ENCODE measurements at regions not wholly inside any gene's neighbourhood (a gene's known extent, or its start where the extent isn't known, plus 50 kb on each side); places are given as distances from the start of the nearest gene placed in this dataset.
A peak's percentile ranks its signal among the peaks of the same experiment; 100 is the strongest.

DNA sequence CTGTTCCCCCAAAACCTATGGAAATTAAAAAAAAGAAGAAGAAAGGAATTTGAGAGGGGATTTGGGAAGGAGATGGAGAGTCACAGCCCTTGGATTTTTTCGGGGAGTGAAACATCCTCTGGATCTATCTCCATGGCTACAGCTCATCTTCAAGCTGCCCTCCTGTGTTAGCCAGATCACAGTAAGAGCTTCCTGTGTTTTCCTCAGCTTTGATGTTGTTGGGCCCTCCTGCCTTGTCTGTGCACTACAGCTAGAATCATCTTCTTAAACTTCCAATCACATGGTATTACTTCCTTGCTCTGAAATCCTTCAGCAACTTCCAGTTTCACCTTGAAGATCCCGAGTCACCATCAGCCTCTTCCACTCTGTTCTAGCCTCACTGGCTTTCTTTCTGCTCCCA lies 207.8 kb upstream of the ZFP64 start:
- DNase-seq (ENCODE audit: low read depth in 2 of 2), result no peak
- no peak overlapping the region for H3K4me3 ChIP-seq (replicated peaks in 1 of 2; ENCODE audit: low read depth in 2 of 2, low read length in 2 of 2)
- TF ChIP-seq, protein P1, sequence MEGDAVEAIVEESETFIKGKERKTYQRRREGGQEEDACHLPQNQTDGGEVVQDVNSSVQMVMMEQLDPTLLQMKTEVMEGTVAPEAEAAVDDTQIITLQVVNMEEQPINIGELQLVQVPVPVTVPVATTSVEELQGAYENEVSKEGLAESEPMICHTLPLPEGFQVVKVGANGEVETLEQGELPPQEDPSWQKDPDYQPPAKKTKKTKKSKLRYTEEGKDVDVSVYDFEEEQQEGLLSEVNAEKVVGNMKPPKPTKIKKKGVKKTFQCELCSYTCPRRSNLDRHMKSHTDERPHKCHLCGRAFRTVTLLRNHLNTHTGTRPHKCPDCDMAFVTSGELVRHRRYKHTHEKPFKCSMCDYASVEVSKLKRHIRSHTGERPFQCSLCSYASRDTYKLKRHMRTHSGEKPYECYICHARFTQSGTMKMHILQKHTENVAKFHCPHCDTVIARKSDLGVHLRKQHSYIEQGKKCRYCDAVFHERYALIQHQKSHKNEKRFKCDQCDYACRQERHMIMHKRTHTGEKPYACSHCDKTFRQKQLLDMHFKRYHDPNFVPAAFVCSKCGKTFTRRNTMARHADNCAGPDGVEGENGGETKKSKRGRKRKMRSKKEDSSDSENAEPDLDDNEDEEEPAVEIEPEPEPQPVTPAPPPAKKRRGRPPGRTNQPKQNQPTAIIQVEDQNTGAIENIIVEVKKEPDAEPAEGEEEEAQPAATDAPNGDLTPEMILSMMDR (IDR thresholded peaks at IDR 0.05; ENCODE audit: low read depth, low read length), result no peak

DNA sequence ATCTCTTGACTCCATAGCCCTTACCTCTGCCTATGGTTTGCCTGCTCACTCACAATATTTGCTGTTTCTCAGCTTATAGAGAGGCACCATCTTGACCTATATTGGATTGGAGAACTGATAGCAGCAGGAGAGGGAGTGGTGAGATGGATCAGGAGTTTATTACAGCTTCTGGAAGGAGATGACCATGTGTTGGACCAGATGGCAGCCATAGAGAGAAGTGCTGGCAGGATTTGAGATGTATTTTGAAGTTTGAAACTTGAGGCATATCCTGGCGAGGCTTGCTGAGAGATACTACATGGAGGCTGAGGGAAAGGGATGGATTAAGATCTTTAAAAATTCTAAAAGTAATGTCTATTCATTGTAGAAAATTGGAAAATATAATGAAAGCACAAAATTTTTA lies 198.0 kb upstream of the ZFP64 start:
- TF ChIP-seq, protein P1 (IDR thresholded peaks at IDR 0.05; ENCODE audit: low read depth, low read length), result no peak
- no peak for DNase-seq (ENCODE audit: low read depth in 2 of 2)
- H3K4me3 ChIP-seq (replicated peaks in 1 of 2; ENCODE audit: low read depth in 2 of 2, low read length in 2 of 2), result no peak overlapping the region

DNA sequence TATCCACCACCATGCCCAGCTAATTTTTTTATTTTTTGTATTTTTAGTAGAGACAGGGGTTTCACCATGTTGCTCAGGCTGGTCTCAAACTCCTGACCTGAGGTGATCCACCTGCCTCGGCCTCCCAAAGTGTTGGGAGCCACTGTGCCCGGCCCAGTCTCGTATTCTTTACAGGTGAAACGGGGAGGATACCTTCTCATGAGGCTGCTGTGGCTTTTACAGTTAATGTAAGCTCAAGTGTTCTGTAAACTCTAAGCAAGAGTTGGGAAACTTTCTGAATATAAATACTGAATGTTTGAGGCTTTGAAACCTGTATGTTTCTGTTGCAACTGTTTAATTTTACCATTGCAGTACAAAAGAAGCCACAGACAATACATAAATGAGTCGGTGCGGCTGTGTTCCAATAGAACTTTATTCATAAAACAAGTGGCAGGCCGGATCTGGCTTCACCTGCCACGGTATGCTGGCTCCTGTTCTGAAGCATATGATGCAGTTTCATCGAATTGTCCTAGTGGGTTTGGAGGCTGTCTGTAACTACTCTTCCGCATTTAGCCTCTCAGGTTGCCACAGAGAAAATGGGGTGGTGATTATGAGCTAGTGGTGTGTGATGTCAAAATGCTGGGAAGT lies 192.5 kb upstream of the ZFP64 start:
- no peak overlapping the region for H3K4me3 ChIP-seq (replicated peaks in 1 of 2; ENCODE audit: low read depth in 2 of 2, low read length in 2 of 2)
- no peak for DNase-seq (ENCODE audit: low read depth in 2 of 2)
- TF ChIP-seq, protein P1 (IDR thresholded peaks at IDR 0.05; ENCODE audit: low read depth, low read length), result no peak

DNA sequence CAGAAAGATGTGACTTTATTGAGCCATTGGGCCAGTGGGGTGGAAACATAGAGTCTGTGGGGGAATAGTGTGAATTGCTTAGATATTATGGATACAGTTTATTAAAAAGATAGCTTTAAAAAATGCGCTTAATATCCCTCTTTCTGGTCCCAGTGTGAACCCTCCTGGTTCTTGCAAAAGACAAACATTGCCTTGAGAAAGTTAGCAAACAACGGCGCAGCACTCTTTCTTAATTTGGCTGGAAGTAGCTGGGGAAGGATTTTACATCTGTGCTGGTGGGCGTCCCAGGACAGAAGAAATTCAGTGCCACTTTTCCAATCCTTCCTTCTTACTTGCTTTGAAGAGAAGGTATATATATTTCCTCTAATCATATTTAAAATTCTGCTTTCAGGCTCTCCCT lies 191.4 kb upstream of the ZFP64 start:
- no peak overlapping the region for H3K4me3 ChIP-seq (replicated peaks in 1 of 2; ENCODE audit: low read depth in 2 of 2, low read length in 2 of 2)
- TF ChIP-seq, protein P1 (IDR thresholded peaks at IDR 0.05; ENCODE audit: low read depth, low read length), result no peak
- DNase-seq (ENCODE audit: low read depth in 2 of 2), result no peak

DNA sequence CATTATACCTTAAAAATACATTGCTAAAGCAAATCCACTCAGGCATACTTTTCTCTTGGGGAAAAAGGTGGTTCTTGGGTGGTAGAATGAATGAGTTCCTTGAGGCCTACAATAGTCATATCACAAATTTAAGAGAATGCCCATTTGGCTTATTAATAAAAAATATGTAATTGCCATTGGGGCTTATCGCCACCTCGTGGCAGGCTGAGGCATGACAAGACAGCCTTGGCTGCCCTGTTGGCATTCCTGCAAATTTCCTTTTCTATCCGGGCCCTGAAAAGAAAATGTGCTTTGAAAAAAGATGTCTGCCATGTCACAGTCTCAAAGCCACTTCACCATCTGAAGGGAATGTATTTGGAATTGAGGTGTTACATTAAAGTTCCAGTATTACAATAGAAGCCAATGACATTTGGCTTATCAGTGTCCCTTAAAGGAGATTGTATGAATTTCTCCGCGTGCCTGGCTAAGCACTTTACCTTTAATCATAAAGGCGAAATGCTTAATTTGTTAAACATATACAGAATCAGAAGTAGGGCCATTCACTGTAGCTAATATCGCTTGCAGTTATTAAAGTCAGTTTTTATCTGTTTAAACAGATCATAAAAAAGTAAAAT lies 188.3 kb upstream of the ZFP64 start:
- DNase-seq (ENCODE audit: low read depth in 2 of 2), result peak; percentile 31 to 51
- no peak overlapping the region for H3K4me3 ChIP-seq (replicated peaks in 1 of 2; ENCODE audit: low read depth in 2 of 2, low read length in 2 of 2)
- TF ChIP-seq, protein P1 (IDR thresholded peaks at IDR 0.05; ENCODE audit: low read depth, low read length), result peak; percentile 92

DNA sequence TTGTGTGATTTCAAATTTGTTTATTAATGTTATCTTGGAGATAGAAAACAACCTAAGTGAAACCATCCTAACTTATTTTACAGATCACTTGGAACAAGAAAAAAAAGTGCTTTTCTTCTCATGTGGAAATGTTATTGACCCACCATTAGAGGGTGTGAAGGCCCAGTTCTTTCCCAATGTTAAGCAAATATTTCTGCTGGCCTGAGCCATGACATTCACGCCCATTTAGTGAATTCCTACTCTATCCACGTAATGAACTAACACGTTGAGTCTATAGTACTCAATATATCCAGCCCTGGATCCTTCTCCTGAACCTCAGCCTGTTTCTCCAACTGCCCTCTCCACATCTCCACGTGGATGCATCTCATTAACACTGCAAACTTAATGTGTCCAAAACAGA lies 180.6 kb upstream of the ZFP64 start:
- no peak for DNase-seq (ENCODE audit: low read depth in 2 of 2)
- no peak overlapping the region for H3K4me3 ChIP-seq (replicated peaks in 1 of 2; ENCODE audit: low read depth in 2 of 2, low read length in 2 of 2)
- TF ChIP-seq, protein P1 (IDR thresholded peaks at IDR 0.05; ENCODE audit: low read depth, low read length), result no peak
